GM12878 (cell line): ENCODE measurements at regions not wholly inside any gene's neighbourhood (a gene's known extent, or its start where the extent isn't known, plus 50 kb on each side); places are given as distances from the start of the nearest gene placed in this dataset.

Experiments
- ATAC-seq: fragments of 200-7000 bp; cut with Tn5 transposase; 3 replicates; pipeline ENCODE4 v1.9.1; 2020; ENCODE audit warnings: mild to moderate bottlenecking, moderate library complexity
- BruUV-seq: library from RNA; stranded (reverse); fragments of 400-500 nt; replicated peaks from 2 replicates; lab custom pipeline; 2021; lab: Mats Ljungman, UMichigan
- CTCF ChIA-PET: fragments of 300-600 bp; sonication (Branson Sonifier 250); formaldehyde crosslinking; extraction: SDS; loops from one replicate; lab custom pipeline; 2021; ENCODE audit warnings: inconsistent platforms; lab: Yijun Ruan, JAX
- POLR2A ChIA-PET: fragments of 350-600 bp; formaldehyde crosslinking; extraction: SDS; loops from one replicate; lab custom pipeline; 2021; ENCODE audit warnings: inconsistent platforms; lab: Charles Lee
- RAD21 ChIA-PET: fragments of 300-600 bp; sonication (Branson Sonifier 250); formaldehyde crosslinking; loops from one replicate; lab custom pipeline; 2023; ENCODE audit warnings: antibody characterized with exemption; ENCODE audit not compliant: unreplicated experiment; lab: Charles Lee
- SMC1A ChIA-PET: fragments of 300-600 bp; sonication (Branson Sonifier 250); formaldehyde crosslinking; loops from one replicate; lab custom pipeline; 2023; ENCODE audit not compliant: unreplicated experiment, uncharacterized antibody; lab: Charles Lee
- DNase-seq: peaks from one replicate; pipeline ENCODE4 v3.0.0-alpha.2; 2011; ENCODE audit warnings: low read depth, low spot score
- FAIRE-seq: peaks from 3 replicates; lab custom pipeline; 2011; peaks lifted over from hg19 to GRCh38; lab: Jason Lieb, UNC
- H2AFZ ChIP-seq: 2 replicates; pipeline ENCODE4 v1.6.0; 2011; ENCODE audit warnings: low read depth, low read length, control low read depth; ENCODE audit not compliant: control insufficient read depth
- H3K27ac ChIP-seq: 2 replicates; pipeline ENCODE4 v1.5.1; 2011; ENCODE audit warnings: control low read depth; ENCODE audit not compliant: control insufficient read depth, insufficient read depth
- H3K27me3 ChIP-seq, 2 experiments: replicated peaks in 1 of 2; 2 replicates each; pipeline versions ENCODE4 v1.6.0 to v1.6.1; 2011; ENCODE audit warnings: low read length in 1 of 2; ENCODE audit not compliant: control insufficient read depth in 2 of 2, insufficient read depth in 2 of 2
- H3K36me3 ChIP-seq, 2 experiments: 2 replicates each; pipeline ENCODE4 v1.5.1; 2011; ENCODE audit warnings: low read length in 1 of 2; ENCODE audit not compliant: control insufficient read depth in 2 of 2, insufficient read depth in 2 of 2
- H3K4me1 ChIP-seq: 2 replicates; pipeline ENCODE4 v1.6.1; 2011; ENCODE audit warnings: mild to moderate bottlenecking, low read length, moderate library complexity, mixed read lengths; ENCODE audit not compliant: control insufficient read depth, insufficient read depth
- H3K4me2 ChIP-seq: 2 replicates; pipeline ENCODE4 v1.6.0; 2011; ENCODE audit warnings: control low read depth; ENCODE audit not compliant: control insufficient read depth, insufficient read depth
- H3K4me3 ChIP-seq: fragments of 200-600 bp; sonication (generic); 2 replicates; pipeline ENCODE4 v1.5.1; 2016
- H3K79me2 ChIP-seq: 2 replicates; pipeline ENCODE4 v1.6.0; 2011; ENCODE audit warnings: low read length; ENCODE audit not compliant: control insufficient read depth, insufficient read depth
- H3K9ac ChIP-seq: 2 replicates; pipeline ENCODE4 v1.8.0; 2011; ENCODE audit warnings: low read length, control low read depth, mixed read lengths; ENCODE audit not compliant: control insufficient read depth, insufficient read depth
- H3K9me3 ChIP-seq: replicated peaks from 3 replicates; pipeline ENCODE4 v1.5.1; 2011; ENCODE audit warnings: mild to moderate bottlenecking, low read length; ENCODE audit not compliant: control insufficient read depth, insufficient read depth
- H4K20me1 ChIP-seq: 2 replicates; pipeline ENCODE4 v1.6.0; 2011; ENCODE audit not compliant: control insufficient read depth, insufficient read depth
- WGBS: methylation state at CpG from one replicate; pipeline ENCODE4 v1.1.6; 2016; ENCODE audit warnings: low lambda C conversion rate; ENCODE audit not compliant: insufficient replicate concordance, insufficient coverage; ENCODE audit errors: missing lambda C conversion rate; 5-methylcytosine and 5-hydroxymethylcytosine counted together
- in situ Hi-C: fragments of 300-500 bp; cut with MboI; formaldehyde crosslinking; loops from 9 replicates; pipeline ENCODE4 v1.14.3; 2018; ENCODE audit warnings: mixed read lengths
- intact Hi-C: fragments of 100-400 bp; cut with micrococcal nuclease; formaldehyde crosslinking; loops from one replicate; pipeline ENCODE4 v1.14.2; 2022; ENCODE audit not compliant: unreplicated experiment
- TF ChIP-seq, protein P1 (sequence below): IDR thresholded peaks from 2 replicates; pipeline ENCODE4 v1.6.1; 2012; ENCODE audit warnings: mild to moderate bottlenecking, low read depth, low read length
- TF ChIP-seq, protein P2 (sequence below): IDR thresholded peaks from 2 replicates; pipeline ENCODE4 v1.6.1; 2011; ENCODE audit warnings: mild to moderate bottlenecking, low read depth, low read length, moderate library complexity; ENCODE audit not compliant: insufficient replicate concordance

DNA sequence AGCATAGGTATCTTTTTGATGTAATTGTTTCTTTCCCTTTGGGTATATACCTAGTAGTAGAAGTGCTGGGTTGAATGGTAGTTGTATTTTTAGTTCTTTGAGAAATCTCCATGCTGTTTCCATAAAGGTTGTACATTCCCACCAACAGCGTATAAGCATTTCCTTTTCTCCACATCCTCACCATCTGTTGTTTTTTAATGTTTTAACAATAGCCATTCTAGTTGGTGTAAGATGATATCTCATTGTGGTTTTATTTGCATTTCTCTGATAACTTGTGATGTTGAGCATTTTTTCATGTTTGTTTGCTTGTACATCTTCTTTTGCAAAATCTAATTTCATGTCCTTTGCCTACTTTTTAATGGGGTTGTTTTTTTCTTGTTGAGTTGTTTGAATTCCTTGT, 80.0 kb upstream of the TMC3 start:
- no peak overlapping the region for H3K27ac ChIP-seq
- in situ Hi-C loops = no loop called here
- FAIRE-seq = no peak
- H4K20me1 ChIP-seq = no peaks in the 10 kb centered on the region
- TF ChIP-seq, protein P1, sequence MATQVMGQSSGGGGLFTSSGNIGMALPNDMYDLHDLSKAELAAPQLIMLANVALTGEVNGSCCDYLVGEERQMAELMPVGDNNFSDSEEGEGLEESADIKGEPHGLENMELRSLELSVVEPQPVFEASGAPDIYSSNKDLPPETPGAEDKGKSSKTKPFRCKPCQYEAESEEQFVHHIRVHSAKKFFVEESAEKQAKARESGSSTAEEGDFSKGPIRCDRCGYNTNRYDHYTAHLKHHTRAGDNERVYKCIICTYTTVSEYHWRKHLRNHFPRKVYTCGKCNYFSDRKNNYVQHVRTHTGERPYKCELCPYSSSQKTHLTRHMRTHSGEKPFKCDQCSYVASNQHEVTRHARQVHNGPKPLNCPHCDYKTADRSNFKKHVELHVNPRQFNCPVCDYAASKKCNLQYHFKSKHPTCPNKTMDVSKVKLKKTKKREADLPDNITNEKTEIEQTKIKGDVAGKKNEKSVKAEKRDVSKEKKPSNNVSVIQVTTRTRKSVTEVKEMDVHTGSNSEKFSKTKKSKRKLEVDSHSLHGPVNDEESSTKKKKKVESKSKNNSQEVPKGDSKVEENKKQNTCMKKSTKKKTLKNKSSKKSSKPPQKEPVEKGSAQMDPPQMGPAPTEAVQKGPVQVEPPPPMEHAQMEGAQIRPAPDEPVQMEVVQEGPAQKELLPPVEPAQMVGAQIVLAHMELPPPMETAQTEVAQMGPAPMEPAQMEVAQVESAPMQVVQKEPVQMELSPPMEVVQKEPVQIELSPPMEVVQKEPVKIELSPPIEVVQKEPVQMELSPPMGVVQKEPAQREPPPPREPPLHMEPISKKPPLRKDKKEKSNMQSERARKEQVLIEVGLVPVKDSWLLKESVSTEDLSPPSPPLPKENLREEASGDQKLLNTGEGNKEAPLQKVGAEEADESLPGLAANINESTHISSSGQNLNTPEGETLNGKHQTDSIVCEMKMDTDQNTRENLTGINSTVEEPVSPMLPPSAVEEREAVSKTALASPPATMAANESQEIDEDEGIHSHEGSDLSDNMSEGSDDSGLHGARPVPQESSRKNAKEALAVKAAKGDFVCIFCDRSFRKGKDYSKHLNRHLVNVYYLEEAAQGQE = no peak
- TF ChIP-seq, protein P2, sequence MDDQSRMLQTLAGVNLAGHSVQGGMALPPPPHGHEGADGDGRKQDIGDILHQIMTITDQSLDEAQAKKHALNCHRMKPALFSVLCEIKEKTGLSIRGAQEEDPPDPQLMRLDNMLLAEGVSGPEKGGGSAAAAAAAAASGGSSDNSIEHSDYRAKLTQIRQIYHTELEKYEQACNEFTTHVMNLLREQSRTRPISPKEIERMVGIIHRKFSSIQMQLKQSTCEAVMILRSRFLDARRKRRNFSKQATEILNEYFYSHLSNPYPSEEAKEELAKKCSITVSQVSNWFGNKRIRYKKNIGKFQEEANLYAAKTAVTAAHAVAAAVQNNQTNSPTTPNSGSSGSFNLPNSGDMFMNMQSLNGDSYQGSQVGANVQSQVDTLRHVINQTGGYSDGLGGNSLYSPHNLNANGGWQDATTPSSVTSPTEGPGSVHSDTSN = no peak
- 60% methylated on average over 1 of the region's 1 CpG for WGBS
- H3K9me3 ChIP-seq = peaks cover 3% of the 10 kb centered on the region; the same call in 2 of the 3 replicates
- ChIA-PET POLR2A (no interaction called here), CTCF (no interaction called here), SMC1A (no interaction called here), RAD21 (no interaction called here)
- no peak for ATAC-seq
- no peaks in the 10 kb centered on the region for H3K4me1 ChIP-seq
- no peaks in the 10 kb centered on the region for H3K27me3 ChIP-seq
- H3K9ac ChIP-seq = no peak overlapping the region
- BruUV-seq = no TSS peak
- H3K4me3 ChIP-seq = no peak overlapping the region
- DNase-seq = no peak
- no peak overlapping the region for H3K4me2 ChIP-seq
- intact Hi-C loops = no loop called here
- H3K79me2 ChIP-seq = no peaks in the 10 kb centered on the region
- H2AFZ ChIP-seq = no peak overlapping the region
- H3K36me3 ChIP-seq = no peaks in the 10 kb centered on the region
